Suprapubic skin (tissue), 4 donors: ENCODE measurements at regions not wholly inside any gene's neighbourhood (a gene's known extent, or its start where the extent isn't known, plus 50 kb on each side); places are given as distances from the start of the nearest gene placed in this dataset.

Source experiments
- POLR2A ChIP-seq, 2 donors: fragments of 450-650 bp; IDR thresholded peaks; one replicate each; pipeline ENCODE4 v1.6.1; 2017; ENCODE audit warnings: antibody characterized with exemption in 2 of 2, mild to moderate bottlenecking in 2 of 2, moderate library complexity in 2 of 2
- POLR2AphosphoS5 ChIP-seq, 3 donors: sonication (generic); formaldehyde crosslinking; IDR thresholded peaks; one replicate each; pipeline ENCODE4 v1.6.1; 2017; ENCODE audit warnings: antibody characterized with exemption in 3 of 3
- TF ChIP-seq, protein P1 (sequence below), 2 donors: fragments of 200-600 bp in 1 of 2; fragments of 450-650 bp in 1 of 2; sonication (generic) in 1 of 2; IDR thresholded peaks; one replicate each; pipeline ENCODE4 v1.5.1; 2016 to 2019; ENCODE audit warnings: antibody characterized with exemption in 2 of 2, mild to moderate bottlenecking in 1 of 2, moderate library complexity in 1 of 2

GRCh38 chr2:4951368-4951767 lies 740.8 kb upstream of the SOX11 start:
- TF ChIP-seq, protein P1, sequence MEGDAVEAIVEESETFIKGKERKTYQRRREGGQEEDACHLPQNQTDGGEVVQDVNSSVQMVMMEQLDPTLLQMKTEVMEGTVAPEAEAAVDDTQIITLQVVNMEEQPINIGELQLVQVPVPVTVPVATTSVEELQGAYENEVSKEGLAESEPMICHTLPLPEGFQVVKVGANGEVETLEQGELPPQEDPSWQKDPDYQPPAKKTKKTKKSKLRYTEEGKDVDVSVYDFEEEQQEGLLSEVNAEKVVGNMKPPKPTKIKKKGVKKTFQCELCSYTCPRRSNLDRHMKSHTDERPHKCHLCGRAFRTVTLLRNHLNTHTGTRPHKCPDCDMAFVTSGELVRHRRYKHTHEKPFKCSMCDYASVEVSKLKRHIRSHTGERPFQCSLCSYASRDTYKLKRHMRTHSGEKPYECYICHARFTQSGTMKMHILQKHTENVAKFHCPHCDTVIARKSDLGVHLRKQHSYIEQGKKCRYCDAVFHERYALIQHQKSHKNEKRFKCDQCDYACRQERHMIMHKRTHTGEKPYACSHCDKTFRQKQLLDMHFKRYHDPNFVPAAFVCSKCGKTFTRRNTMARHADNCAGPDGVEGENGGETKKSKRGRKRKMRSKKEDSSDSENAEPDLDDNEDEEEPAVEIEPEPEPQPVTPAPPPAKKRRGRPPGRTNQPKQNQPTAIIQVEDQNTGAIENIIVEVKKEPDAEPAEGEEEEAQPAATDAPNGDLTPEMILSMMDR (IDR thresholded peaks at IDR 0.05) = no peak
- TF ChIP-seq POLR2AphosphoS5 (IDR thresholded peaks at IDR 0.05) (no peak), POLR2A (IDR thresholded peaks at IDR 0.05) (no peak)
